ENCODE measurements at regions not wholly inside any gene's neighbourhood (a gene's known extent, or its start where the extent isn't known, plus 50 kb on each side); places are given as distances from the start of the nearest gene placed in this dataset.

DNA sequence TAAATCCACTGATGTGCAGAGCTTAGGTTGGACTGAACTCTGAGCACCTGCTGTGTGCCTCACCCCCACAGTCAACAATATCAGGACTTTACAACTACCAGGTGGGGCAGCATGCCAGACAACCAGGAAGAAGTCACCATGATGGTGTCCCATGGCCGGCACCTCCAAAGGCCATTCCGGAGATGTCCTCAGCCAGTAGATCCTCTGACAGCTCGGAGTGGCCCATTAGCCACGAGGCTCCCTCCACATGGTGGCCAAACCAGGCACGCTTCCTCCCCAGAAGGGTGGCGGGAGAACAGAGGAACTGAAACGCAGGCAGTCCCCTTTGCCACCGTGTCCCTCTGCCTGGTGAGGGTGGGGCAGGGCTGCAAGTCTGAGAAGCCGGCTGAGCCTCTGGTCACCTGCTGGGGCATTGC is 390.0 kb downstream of the TNS3 start:
- no peaks in the 10 kb centered on the region for H3K36me3 Mint-ChIP-seq (ENCODE audit: low read depth)
- H3K9me3 Mint-ChIP-seq = no peaks in the 10 kb centered on the region
- peaks cover 31% of the 10 kb centered on the region for H3K27me3 Mint-ChIP-seq (ENCODE audit: insufficient read depth)
- no peak overlapping the region for H3K27ac Mint-ChIP-seq
- no peaks in the 10 kb centered on the region for H3K4me1 Mint-ChIP-seq (ENCODE audit: low read depth)
- H3K4me3 Mint-ChIP-seq = no peak overlapping the region
- DNase-seq = no peak
- TF ChIP-seq, protein P1, sequence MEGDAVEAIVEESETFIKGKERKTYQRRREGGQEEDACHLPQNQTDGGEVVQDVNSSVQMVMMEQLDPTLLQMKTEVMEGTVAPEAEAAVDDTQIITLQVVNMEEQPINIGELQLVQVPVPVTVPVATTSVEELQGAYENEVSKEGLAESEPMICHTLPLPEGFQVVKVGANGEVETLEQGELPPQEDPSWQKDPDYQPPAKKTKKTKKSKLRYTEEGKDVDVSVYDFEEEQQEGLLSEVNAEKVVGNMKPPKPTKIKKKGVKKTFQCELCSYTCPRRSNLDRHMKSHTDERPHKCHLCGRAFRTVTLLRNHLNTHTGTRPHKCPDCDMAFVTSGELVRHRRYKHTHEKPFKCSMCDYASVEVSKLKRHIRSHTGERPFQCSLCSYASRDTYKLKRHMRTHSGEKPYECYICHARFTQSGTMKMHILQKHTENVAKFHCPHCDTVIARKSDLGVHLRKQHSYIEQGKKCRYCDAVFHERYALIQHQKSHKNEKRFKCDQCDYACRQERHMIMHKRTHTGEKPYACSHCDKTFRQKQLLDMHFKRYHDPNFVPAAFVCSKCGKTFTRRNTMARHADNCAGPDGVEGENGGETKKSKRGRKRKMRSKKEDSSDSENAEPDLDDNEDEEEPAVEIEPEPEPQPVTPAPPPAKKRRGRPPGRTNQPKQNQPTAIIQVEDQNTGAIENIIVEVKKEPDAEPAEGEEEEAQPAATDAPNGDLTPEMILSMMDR (IDR thresholded peaks at IDR 0.05) = no peak

DNA sequence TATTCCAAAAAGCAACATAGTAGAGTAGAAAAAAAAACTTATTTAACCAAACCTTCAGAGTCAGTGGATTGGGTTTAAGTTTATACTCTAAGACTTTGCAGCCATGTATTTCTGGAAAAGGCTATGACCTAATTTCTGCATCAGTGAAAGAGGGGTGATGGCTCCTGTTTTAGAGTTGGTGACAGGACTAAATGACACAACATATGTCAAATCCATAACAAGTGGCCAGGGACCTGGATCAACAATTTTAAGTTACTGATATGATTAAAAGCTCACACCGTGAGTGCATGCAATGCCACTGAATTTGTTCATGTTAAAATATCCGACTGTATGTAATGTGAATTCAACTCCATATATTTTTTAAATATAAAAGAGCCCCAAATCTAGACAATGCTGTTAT is 390.6 kb downstream of the TNS3 start:
- H3K27ac Mint-ChIP-seq = no peak overlapping the region
- DNase-seq = no peak
- H3K4me3 Mint-ChIP-seq = no peak overlapping the region
- H3K4me1 Mint-ChIP-seq (ENCODE audit: low read depth) = no peaks in the 10 kb centered on the region
- no peaks in the 10 kb centered on the region for H3K36me3 Mint-ChIP-seq (ENCODE audit: low read depth)
- H3K9me3 Mint-ChIP-seq = no peaks in the 10 kb centered on the region
- peaks cover 31% of the 10 kb centered on the region for H3K27me3 Mint-ChIP-seq (ENCODE audit: insufficient read depth)
- TF ChIP-seq, protein P1 (IDR thresholded peaks at IDR 0.05) = no peak

DNA sequence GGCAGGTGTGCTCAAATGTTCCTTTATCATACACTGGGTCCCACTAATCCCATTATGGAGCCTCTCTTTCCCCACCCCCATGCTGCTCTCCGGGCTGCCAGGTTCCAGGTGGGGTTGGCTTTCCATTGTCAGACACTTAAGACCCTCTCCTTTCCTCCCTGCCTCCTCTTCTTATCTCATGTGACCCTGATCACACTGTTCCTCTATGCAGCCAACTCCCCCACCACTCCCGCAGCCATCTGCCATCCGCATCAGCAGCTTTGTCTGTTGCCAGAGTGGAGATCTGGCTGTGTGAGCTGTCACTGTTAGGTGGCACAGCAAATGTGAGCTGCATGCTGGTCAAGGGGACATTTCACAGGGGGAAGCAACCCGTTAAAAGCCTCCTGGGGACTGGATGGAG is 391.4 kb downstream of the TNS3 start:
- Mint-ChIP-seq H3K4me1 (ENCODE audit: low read depth) (no peaks in the 10 kb centered on the region), H3K27me3 (ENCODE audit: insufficient read depth) (peaks cover 36% of the 10 kb centered on the region), H3K9me3 (no peaks in the 10 kb centered on the region), H3K4me3 (no peak overlapping the region), H3K27ac (no peak overlapping the region), H3K36me3 (ENCODE audit: low read depth) (no peaks in the 10 kb centered on the region)
- TF ChIP-seq, protein P1 (IDR thresholded peaks at IDR 0.05) = no peak
- DNase-seq = no peak

DNA sequence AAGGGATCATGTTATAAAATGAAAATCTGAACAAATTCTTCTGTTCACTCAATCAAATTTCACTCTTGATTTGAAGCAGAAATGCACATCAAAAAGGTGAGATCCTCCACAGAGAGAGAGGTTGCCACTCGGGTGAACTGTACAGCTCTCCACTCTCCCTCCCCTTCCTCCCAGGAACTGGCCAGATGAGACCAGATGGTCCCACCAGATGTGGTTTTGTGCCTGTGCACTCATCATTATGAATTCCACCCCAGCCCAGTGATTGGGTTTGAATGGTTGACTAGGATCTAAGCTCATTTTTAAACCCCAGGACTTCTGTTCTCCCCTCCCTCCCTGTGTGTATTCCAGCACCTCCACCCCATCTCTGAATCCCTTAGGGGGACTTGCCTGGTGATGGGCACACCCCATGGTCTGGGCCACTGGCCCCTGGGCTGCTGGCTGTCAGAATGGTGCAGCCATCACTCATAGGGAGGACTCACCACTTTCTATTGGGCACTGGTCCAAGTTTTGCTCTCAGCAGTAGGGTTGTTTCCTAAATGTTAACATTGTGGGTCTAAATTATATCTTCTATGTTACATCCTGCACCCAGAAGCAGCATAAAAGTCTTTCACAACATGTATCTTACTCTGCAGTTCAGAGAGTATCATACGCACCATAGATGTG is 393.1 kb downstream of the TNS3 start:
- Mint-ChIP-seq H3K4me1 (ENCODE audit: low read depth) (no peaks in the 10 kb centered on the region), H3K27me3 (ENCODE audit: insufficient read depth) (peaks cover 34% of the 10 kb centered on the region), H3K4me3 (no peak overlapping the region), H3K27ac (no peak overlapping the region), H3K9me3 (no peaks in the 10 kb centered on the region), H3K36me3 (ENCODE audit: low read depth) (no peaks in the 10 kb centered on the region)
- TF ChIP-seq, protein P1 (IDR thresholded peaks at IDR 0.05) = no peak
- no peak for DNase-seq

DNA sequence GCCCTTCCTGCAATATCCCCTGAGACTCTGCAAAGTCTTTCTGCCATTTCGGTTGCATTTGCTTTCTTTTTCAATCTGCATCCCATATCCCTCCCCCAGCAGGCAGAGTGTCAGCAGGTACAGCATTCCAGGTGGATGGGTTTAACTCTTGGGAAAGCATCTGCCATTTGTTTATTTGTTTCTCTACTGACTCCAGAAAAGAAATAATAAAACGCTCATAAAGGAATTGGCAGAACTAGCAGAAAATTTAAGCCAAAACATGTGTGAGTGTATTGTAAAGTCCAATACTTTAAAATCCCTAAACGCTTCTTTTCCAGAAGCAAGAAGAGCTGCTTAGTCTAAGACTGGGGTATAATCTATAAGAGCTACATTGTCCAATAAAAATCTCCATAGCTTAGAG is 393.8 kb downstream of the TNS3 start:
- Mint-ChIP-seq H3K4me1 (ENCODE audit: low read depth) (no peaks in the 10 kb centered on the region), H3K36me3 (ENCODE audit: low read depth) (no peaks in the 10 kb centered on the region), H3K9me3 (no peaks in the 10 kb centered on the region), H3K27ac (no peak overlapping the region), H3K27me3 (ENCODE audit: insufficient read depth) (peaks cover 39% of the 10 kb centered on the region), H3K4me3 (no peak overlapping the region)
- TF ChIP-seq, protein P1 (IDR thresholded peaks at IDR 0.05) = no peak
- DNase-seq = no peak

DNA sequence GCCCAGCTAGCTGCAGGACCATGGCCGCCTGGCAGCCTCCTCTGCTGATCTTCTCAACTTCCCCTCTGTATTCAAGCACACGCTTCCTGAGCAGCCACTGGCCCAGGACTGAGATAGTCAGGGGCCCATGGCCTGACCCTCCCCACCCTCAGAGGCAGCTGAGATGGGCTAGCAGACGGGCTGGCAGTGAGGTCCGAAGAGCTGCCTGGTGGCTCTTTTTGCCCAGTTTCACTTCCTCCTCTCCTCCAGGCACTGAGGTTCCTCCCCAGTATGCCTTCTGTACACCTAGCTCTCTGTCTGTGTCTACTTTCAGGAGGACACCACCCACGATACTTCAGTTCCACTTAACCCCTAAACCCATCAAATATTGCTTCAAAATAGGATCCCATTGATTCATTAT is 395.6 kb downstream of the TNS3 start:
- Mint-ChIP-seq H3K36me3 (ENCODE audit: low read depth) (no peaks in the 10 kb centered on the region), H3K4me3 (no peak overlapping the region), H3K9me3 (no peaks in the 10 kb centered on the region), H3K27me3 (ENCODE audit: insufficient read depth) (peaks cover 44% of the 10 kb centered on the region), H3K4me1 (ENCODE audit: low read depth) (no peaks in the 10 kb centered on the region), H3K27ac (no peak overlapping the region)
- TF ChIP-seq, protein P1 (IDR thresholded peaks at IDR 0.05) = no peak
- DNase-seq = no peak
